ENCODE measurements at regions not wholly inside any gene's neighbourhood (a gene's known extent, or its start where the extent isn't known, plus 50 kb on each side); places are given as distances from the start of the nearest gene placed in this dataset.

DNA sequence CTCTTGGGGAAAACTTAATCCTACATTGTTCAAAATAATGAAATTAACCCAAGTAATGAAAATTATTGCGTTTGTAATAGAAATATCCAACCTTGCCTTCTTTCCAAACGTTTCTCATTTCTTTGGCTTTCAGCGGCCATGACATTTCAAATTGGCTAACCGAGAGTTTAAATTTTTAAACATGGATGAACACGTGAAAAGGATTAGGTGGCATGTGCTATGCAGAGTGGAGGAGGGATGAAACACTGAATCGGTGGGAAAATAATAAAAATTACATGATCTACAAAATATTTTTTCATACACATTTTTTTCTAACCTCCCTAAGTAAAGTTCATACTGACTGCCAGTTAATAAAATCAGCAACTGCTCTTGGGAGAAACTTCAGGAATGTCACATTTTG, 728.4 kb upstream of the PKDCC start:
- TF ChIP-seq, protein P1, sequence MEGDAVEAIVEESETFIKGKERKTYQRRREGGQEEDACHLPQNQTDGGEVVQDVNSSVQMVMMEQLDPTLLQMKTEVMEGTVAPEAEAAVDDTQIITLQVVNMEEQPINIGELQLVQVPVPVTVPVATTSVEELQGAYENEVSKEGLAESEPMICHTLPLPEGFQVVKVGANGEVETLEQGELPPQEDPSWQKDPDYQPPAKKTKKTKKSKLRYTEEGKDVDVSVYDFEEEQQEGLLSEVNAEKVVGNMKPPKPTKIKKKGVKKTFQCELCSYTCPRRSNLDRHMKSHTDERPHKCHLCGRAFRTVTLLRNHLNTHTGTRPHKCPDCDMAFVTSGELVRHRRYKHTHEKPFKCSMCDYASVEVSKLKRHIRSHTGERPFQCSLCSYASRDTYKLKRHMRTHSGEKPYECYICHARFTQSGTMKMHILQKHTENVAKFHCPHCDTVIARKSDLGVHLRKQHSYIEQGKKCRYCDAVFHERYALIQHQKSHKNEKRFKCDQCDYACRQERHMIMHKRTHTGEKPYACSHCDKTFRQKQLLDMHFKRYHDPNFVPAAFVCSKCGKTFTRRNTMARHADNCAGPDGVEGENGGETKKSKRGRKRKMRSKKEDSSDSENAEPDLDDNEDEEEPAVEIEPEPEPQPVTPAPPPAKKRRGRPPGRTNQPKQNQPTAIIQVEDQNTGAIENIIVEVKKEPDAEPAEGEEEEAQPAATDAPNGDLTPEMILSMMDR (IDR thresholded peaks at IDR 0.05), result no peak
- no peak for TF ChIP-seq POLR2A (IDR thresholded peaks at IDR 0.05)
